Common myeloid progenitor, CD34-positive (primary cell): ENCODE measurements at regions not wholly inside any gene's neighbourhood (a gene's known extent, or its start where the extent isn't known, plus 50 kb on each side); places are given as distances from the start of the nearest gene placed in this dataset.

Experiments used
- CTCF ChIA-PET: fragments of 350-600 bp; sonication (Branson Sonifier 250); formaldehyde crosslinking; loops from one replicate; lab custom pipeline; 2021; ENCODE audit warnings: antibody characterized with exemption; lab: Charles Lee
- POLR2A ChIA-PET: fragments of 350-600 bp; sonication (Branson Sonifier 250); formaldehyde crosslinking; loops from one replicate; lab custom pipeline; 2021; ENCODE audit warnings: antibody characterized with exemption; lab: Charles Lee
- DNase-seq, 3 donors: peaks; one replicate each; pipeline versions ENCODE4 v3.0.0 to v3.0.0-alpha.2; 2013
- H3K27ac ChIP-seq, 2 experiments: 1 replicate in 1 of 2; 2 replicates in 1 of 2; pipeline ENCODE4 v1.7.0; 2013; ENCODE audit warnings: inconsistent platforms in 2 of 2, low read length in 2 of 2, mild to moderate bottlenecking in 2 of 2, low read depth in 1 of 2, moderate library complexity in 1 of 2; ENCODE audit not compliant: severe bottlenecking in 2 of 2, insufficient read depth in 1 of 2, poor library complexity in 1 of 2
- H3K27me3 ChIP-seq, 5 experiments: replicated peaks in 2 of 5; 1 replicate in 3 of 5; 2 replicates in 2 of 5; pipeline versions ENCODE4 v1.6.1 to v1.7.0; 2013; ENCODE audit warnings: low read length in 4 of 5, mild to moderate bottlenecking in 2 of 5, moderate library complexity in 2 of 5, inconsistent platforms in 1 of 5; ENCODE audit not compliant: insufficient read depth in 5 of 5, control insufficient read depth in 4 of 5
- H3K36me3 ChIP-seq, 4 experiments: 1 replicate in 2 of 4; 2 replicates in 2 of 4; pipeline versions ENCODE4 v1.6.1 to v1.7.0; 2013; ENCODE audit warnings: low read length in 3 of 4, control low read depth in 1 of 4, mild to moderate bottlenecking in 1 of 4; ENCODE audit not compliant: control insufficient read depth in 4 of 4, insufficient read depth in 4 of 4
- H3K4me1 ChIP-seq, 4 experiments: 1 replicate in 3 of 4; 2 replicates in 1 of 4; pipeline versions ENCODE4 v1.6.1 to v1.7.1; 2013; ENCODE audit warnings: low read length in 3 of 4, mild to moderate bottlenecking in 3 of 4, control low read depth in 1 of 4, inconsistent platforms in 1 of 4, moderate library complexity in 1 of 4; ENCODE audit not compliant: control insufficient read depth in 4 of 4, insufficient read depth in 4 of 4; ENCODE audit errors: control extremely low read depth in 1 of 4
- H3K4me3 ChIP-seq, 7 experiments: 1 replicate in 4 of 7; 2 replicates in 3 of 7; pipeline versions ENCODE4 v1.5.1 to v1.7.0; 2013; ENCODE audit warnings: mild to moderate bottlenecking in 7 of 7, low read length in 6 of 7, moderate library complexity in 6 of 7, inconsistent platforms in 2 of 7, low read depth in 2 of 7, control low read depth in 1 of 7; ENCODE audit not compliant: insufficient read depth in 4 of 7, control insufficient read depth in 1 of 7; ENCODE audit errors: extremely low read depth in 1 of 7
- H3K9me3 ChIP-seq, 5 experiments: 1 replicate in 4 of 5; 2 replicates in 1 of 5; pipeline versions ENCODE4 v1.6.1 to v1.7.1; 2013; ENCODE audit warnings: low read length in 4 of 5, mild to moderate bottlenecking in 2 of 5, inconsistent platforms in 1 of 5, low read depth in 1 of 5, moderate library complexity in 1 of 5; ENCODE audit not compliant: control insufficient read depth in 4 of 5, insufficient read depth in 2 of 5; ENCODE audit errors: control extremely low read depth in 1 of 5
- WGBS: methylation state at CpG from one replicate; pipeline ENCODE4 v1.1.5; 2013; ENCODE audit not compliant: insufficient coverage; 5-methylcytosine and 5-hydroxymethylcytosine counted together

DNA sequence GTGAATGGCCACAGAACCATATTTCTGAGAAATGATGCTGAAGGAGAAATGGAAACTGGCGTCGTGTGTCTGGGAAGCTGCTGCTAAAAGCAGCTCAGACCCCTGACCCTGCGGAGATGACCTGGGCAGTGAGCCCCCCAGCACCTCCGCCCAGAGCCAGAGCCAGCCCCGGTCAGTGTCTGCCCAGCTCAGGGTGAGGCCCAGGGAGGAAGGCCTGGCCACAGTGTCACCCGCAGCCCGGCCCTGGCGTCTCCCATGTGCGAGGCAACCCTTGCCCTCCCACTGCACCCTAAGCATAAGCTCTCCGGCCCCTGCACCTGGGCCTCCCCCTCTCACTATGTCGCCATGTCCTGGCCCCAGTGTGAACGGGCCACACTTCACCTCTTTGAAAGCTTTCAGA is 502.8 kb downstream of the EIPR1 start:
- POLR2A ChIA-PET = no interaction called here
- WGBS = 97% methylated on average over 10 of the region's 12 CpGs
- H3K9me3 ChIP-seq = peaks cover 0 to 4% (median 0%) of the 10 kb centered on the region in 5 experiments

DNA sequence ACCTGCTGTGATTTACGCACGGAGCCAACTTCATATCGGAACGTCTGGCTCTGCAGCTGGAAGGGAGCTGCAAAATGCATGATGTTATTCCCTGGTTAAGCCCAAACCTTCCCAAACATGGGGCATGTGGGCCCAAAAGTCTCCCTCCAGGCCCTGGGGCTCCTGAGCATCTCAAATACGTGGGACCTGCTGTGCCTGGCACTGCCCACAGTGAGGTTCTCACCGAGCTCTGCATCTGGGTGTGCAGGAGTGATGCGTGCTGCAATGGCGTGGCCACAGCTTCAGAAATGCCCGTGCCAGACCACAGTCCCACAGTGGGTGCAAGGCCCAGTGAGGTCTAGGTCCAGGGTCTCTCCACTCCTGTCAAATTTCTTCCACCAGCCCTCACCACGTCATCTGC is 503.3 kb downstream of the EIPR1 start:
- H3K4me1 ChIP-seq = no peaks in the 10 kb centered on the region
- H3K9me3 ChIP-seq = peaks cover 0 to 4% (median 0%) of the 10 kb centered on the region in 5 experiments
- 98% methylated on average over 8 of the region's 10 CpGs for WGBS
- H3K27ac ChIP-seq = no peak overlapping the region
- POLR2A ChIA-PET = no interaction called here
- CTCF ChIA-PET = no interaction called here
- DNase-seq = no peak
- H3K27me3 ChIP-seq = no peaks in the 10 kb centered on the region
- no peaks in the 10 kb centered on the region for H3K36me3 ChIP-seq
- H3K4me3 ChIP-seq = no peak overlapping the region

More for the DNA sequence above, 502.8 kb downstream of the EIPR1 start:
- H3K27me3 ChIP-seq = no peaks in the 10 kb centered on the region
- H3K27ac ChIP-seq = no peak overlapping the region
- H3K36me3 ChIP-seq = no peaks in the 10 kb centered on the region
- H3K4me1 ChIP-seq = no peaks in the 10 kb centered on the region
- H3K4me3 ChIP-seq = no peak overlapping the region
- DNase-seq = no peak
- CTCF ChIA-PET = no interaction called here

DNA sequence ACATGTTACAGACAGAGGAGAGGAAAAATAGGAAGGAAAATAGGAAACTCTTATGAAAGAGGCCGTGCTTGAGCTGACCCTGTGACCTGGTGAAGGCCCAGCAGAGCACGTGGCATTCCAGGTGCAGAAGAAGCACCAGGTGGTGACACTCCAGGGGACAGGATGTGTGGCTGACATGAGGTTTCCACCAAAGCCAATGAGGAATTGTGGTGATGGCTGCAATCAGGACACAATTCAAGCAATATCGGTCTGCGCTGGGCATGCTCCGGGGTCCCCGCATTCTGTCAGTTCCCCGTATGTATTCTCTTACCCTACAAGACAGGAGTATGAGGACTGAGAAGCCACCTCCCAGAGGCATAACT is 504.2 kb downstream of the EIPR1 start:
- H3K4me1 ChIP-seq = no peaks in the 10 kb centered on the region
- WGBS = 81% methylated on average over 7 of the region's 7 CpGs
- peaks cover 0 to 4% (median 0%) of the 10 kb centered on the region in 5 experiments for H3K9me3 ChIP-seq
- ChIA-PET CTCF (no interaction called here), POLR2A (no interaction called here)
- DNase-seq = no peak
- no peak overlapping the region for H3K4me3 ChIP-seq
- H3K27ac ChIP-seq = no peak overlapping the region
- H3K36me3 ChIP-seq = no peaks in the 10 kb centered on the region
- H3K27me3 ChIP-seq = no peaks in the 10 kb centered on the region

DNA sequence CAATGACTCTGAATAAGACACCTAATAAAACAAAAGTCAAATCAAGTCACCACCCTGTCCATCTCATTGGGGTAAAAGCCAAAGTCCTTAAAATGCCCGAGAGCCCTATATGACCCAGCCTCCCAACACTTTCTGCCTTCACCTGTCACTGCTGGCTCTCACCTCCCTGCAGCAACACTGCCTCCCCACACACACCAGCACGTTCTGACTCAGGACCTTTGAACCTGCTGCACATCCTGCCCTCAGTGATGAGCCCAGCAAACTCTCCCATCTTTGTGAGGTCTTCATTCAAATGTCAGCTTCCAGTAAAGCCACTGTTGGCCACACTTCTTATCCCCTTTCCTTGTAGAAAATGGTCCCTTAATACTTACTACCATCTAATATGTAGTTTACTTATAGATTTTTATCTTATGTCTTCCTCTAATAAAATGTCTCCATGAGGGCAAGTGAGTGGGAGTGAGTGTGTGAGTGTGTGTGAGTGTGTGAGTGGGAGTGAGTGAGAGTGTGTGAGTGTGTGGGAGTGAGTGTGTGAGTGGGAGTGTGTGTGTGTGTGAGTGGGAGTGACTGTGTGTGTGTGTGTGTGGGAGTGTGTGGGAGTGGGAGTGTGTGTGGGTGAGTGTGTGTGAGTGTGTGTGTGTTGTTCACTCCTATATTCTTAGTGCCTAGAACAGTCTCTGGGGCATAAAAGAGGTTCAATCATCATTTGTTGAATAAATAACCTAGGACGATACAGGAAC is 504.7 kb downstream of the EIPR1 start:
- Histone ChIP-seq H3K9me3 (peaks cover 0 to 4% (median 0%) of the 10 kb centered on the region in 5 experiments), H3K4me3 (no peak overlapping the region), H3K27me3 (peaks cover 0 to 5% (median 0%) of the 10 kb centered on the region in 5 experiments), H3K36me3 (no peaks in the 10 kb centered on the region), H3K27ac (no peak overlapping the region), H3K4me1 (no peaks in the 10 kb centered on the region)
- CTCF ChIA-PET = no interaction called here
- 100% methylated on average over 3 of the region's 3 CpGs for WGBS
- POLR2A ChIA-PET = no interaction called here
- no peak for DNase-seq

DNA sequence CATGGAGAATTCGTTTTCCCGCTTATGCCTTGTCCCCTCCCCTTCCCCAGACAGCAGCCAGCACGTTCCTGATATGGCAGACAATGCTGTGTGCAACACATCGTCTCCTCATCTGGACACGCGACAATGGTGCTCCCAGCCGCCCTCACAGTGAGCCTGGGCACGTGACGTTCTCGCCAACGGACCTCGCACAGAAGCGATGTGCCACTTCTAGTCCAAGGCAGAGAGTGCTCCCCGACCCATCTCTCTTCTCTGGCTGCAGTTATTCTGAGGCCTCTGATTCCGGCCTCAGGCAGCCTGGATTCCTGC is 505.4 kb downstream of the EIPR1 start:
- CTCF ChIA-PET = no interaction called here
- DNase-seq = no peak
- Histone ChIP-seq H3K4me3 (no peak overlapping the region), H3K36me3 (no peaks in the 10 kb centered on the region), H3K27me3 (peaks cover 0 to 5% (median 0%) of the 10 kb centered on the region in 5 experiments), H3K9me3 (peaks cover 0 to 2% (median 0%) of the 10 kb centered on the region in 5 experiments), H3K27ac (no peak overlapping the region), H3K4me1 (no peaks in the 10 kb centered on the region)
- POLR2A ChIA-PET = interaction anchor here (0.6 kb wide), 1 partner anchor 844 kb away, joined by 3 read pairs; no protein-coding TSS in a partner anchor
- 94% methylated on average over 15 of the region's 15 CpGs for WGBS

DNA sequence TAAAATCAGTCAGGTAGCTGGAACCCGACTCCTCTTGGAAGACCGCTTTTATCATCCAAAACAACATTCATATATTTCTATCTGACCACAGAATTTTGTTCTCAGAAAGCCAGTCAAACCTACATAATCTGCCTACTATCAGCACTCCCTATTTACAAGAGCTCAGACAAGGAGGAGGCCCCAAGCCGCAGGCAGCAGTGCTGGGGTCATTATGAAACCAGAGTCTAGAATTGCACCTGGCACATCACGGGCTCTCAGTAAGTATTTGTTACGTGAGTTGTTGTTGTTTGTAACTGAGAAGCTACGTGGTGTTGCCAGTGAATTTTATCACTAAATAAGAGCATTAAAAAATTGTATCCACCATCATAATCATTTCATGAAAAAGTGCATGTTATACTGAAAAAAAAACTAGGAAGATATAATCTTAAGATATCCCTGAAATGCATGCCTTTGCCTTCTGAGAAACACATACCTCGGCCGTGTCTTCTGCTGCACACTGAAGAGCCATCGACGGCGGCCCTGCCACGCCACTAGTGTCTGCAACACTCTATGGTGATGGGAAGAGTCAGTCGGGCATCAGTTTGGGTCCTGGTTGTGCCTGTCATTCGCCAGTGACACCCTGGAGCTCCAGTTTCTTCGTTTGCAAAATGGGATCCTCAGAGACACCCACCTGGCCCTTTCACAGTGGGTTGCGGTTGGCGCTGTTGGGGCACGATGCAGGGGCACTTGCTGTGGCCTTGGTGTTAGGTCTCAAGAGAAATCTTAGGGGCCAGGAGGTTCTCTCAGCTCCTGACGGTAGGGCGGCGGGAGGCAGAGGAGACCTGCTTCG is 505.9 kb downstream of the EIPR1 start:
- ChIA-PET POLR2A (interaction anchor here (0.6 kb wide), 1 partner anchor 845 kb away, joined by 3 read pairs; no protein-coding TSS in a partner anchor), CTCF (no interaction called here)
- Histone ChIP-seq H3K36me3 (no peaks in the 10 kb centered on the region), H3K27me3 (peaks cover 0 to 5% (median 0%) of the 10 kb centered on the region in 5 experiments), H3K27ac (no peak overlapping the region), H3K9me3 (no peaks in the 10 kb centered on the region), H3K4me1 (no peaks in the 10 kb centered on the region), H3K4me3 (no peak overlapping the region)
- no peak for DNase-seq
- whole genome bisulfite sequencing = 98% methylated on average over 18 of the region's 22 CpGs

DNA sequence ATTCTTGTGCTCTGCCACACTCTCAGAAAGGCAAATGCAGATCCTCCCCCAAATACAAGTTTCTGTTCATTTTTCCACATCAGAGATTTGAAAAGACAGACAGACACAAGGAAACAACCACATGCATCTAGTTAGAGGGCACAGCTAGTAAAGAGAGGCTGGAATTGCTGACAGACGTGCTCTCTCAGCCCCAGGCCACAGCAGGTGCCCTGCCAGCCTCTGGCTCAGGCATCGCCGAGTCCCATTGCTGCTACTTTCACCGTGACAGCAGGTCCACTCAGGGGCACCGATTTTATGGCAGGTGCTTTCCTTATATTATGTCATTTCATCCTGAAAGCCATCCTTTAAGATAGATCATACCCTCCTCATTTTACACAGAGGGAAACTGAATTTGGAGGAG is 507.5 kb downstream of the EIPR1 start:
- Histone ChIP-seq H3K4me3 (no peak overlapping the region), H3K9me3 (no peaks in the 10 kb centered on the region), H3K27me3 (peaks cover 0 to 5% (median 0%) of the 10 kb centered on the region in 5 experiments), H3K4me1 (no peaks in the 10 kb centered on the region), H3K36me3 (no peaks in the 10 kb centered on the region), H3K27ac (no peak overlapping the region)
- WGBS = 78% methylated on average over 3 of the region's 5 CpGs
- CTCF ChIA-PET = no interaction called here
- POLR2A ChIA-PET = no interaction called here
- no peak for DNase-seq
